BLaER1 treated with 17β-estradiol and CSF1 and Interleukin-3, amounts not matched to agents 10 nM and 100 nM (cell line): ENCODE measurements at regions not wholly inside any gene's neighbourhood (a gene's known extent, or its start where the extent isn't known, plus 50 kb on each side); places are given as distances from the start of the nearest gene placed in this dataset.

Source experiments
- H3K27ac ChIP-seq, 11 experiments: shearing (Covaris generic); formaldehyde crosslinking; 2 replicates each; pipeline ENCODE4 v1.8.1; 2022
- H3K27me3 ChIP-seq, 11 experiments: shearing (Covaris generic); formaldehyde crosslinking; 2 replicates each; pipeline ENCODE4 v1.8.1; 2022
- H3K36me3 ChIP-seq, 11 experiments: shearing (Covaris generic); formaldehyde crosslinking; 2 replicates each; pipeline ENCODE4 v1.8.1; 2022
- H3K4me1 ChIP-seq, 10 experiments: shearing (Covaris generic); formaldehyde crosslinking; 2 replicates each; pipeline ENCODE4 v1.8.1; 2022
- H3K4me2 ChIP-seq, 11 experiments: shearing (Covaris generic); formaldehyde crosslinking; 2 replicates each; pipeline ENCODE4 v1.8.1; 2022
- H3K4me3 ChIP-seq, 10 experiments: shearing (Covaris generic); formaldehyde crosslinking; 2 replicates each; pipeline ENCODE4 v1.8.1; 2022
- H3K9ac ChIP-seq, 11 experiments: shearing (Covaris generic); formaldehyde crosslinking; 2 replicates each; pipeline ENCODE4 v1.8.1; 2022
- H3K9me3 ChIP-seq, 11 experiments: shearing (Covaris generic); formaldehyde crosslinking; replicated peaks in 1 of 11; 2 replicates each; pipeline ENCODE4 v1.8.1; 2022
- H4K20me1 ChIP-seq, 11 experiments: shearing (Covaris generic); formaldehyde crosslinking; 2 replicates each; pipeline ENCODE4 v1.8.1; 2022
- Cebpa-rat ChIP-seq, 11 experiments: shearing (Covaris generic); IDR thresholded peaks; 2 replicates each; pipeline ENCODE4 v1.8.1; 2022

DNA sequence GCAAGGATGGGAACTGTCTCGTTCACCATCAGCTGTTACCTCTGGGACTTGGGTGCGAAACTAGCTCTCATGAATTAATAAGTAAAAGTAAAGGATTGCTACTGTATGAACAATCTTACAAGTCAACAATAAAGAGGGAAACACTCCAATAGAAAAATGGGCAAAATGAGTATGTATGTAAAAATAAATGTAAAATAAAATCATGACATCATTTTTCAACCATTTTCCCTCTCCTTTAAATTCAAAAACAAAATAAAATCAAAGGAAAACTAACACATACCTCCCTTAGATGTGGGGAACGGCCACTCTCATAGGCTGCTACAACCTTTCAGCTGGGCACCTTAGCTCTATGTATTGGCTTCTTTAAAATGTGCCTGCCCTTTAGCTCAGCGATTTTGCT is 389.7 kb upstream of the ARID1B start:
- no peaks in the 10 kb centered on the region for H3K36me3 ChIP-seq
- H3K9me3 ChIP-seq, result peaks cover 0 to 7% (median 0%) of the 10 kb centered on the region in 11 experiments; a peak in 1 of 22 replicates
- H3K4me3 ChIP-seq, result no peak overlapping the region
- H4K20me1 ChIP-seq, result no peaks in the 10 kb centered on the region
- peaks cover 0 to 6% (median 0%) of the 10 kb centered on the region in 10 experiments; a peak in 1 of 20 replicates for H3K4me1 ChIP-seq
- TF ChIP-seq Cebpa-rat (IDR thresholded peaks at IDR 0.05), result no peak
- no peak overlapping the region for H3K4me2 ChIP-seq
- H3K9ac ChIP-seq, result no peak overlapping the region
- H3K27ac ChIP-seq, result no peak overlapping the region
- H3K27me3 ChIP-seq, result no peaks in the 10 kb centered on the region

DNA sequence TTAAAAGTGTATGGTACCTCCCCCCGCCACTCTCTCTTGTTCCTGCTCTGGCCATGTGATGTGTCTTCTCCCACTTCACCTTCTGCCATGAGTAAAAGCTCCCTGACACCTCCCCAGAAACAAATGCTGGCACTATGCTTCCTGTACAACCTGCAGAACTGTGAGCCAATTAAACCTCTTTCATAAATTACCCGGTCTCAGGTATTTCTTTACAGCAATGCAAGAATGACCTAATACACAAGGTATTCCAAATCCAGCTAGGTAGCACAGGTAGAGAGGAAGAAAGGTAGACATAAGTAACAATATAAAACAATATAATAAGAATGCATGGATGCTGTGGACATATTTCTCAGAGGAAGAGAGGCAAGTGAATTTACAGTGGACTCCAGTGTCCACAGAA is 394.1 kb upstream of the ARID1B start:
- TF ChIP-seq Cebpa-rat (IDR thresholded peaks at IDR 0.05), result no peak
- no peak overlapping the region for H3K9ac ChIP-seq
- H3K36me3 ChIP-seq, result no peaks in the 10 kb centered on the region
- H4K20me1 ChIP-seq, result no peaks in the 10 kb centered on the region
- no peaks in the 10 kb centered on the region for H3K4me1 ChIP-seq
- H3K4me3 ChIP-seq, result no peak overlapping the region
- H3K9me3 ChIP-seq, result peaks cover 0 to 7% (median 0%) of the 10 kb centered on the region in 11 experiments; a peak in 1 of 22 replicates
- no peak overlapping the region for H3K27ac ChIP-seq
- H3K27me3 ChIP-seq, result no peaks in the 10 kb centered on the region
- H3K4me2 ChIP-seq, result no peak overlapping the region

- no peak for TF ChIP-seq Cebpa-rat (IDR thresholded peaks at IDR 0.05)
- Histone ChIP-seq H3K4me2 (no peak overlapping the region), H3K27me3 (no peaks in the 10 kb centered on the region)
Observed at GRCh38 chr6:156379392-156380289, 397.5 kb upstream of the ARID1B start.

DNA sequence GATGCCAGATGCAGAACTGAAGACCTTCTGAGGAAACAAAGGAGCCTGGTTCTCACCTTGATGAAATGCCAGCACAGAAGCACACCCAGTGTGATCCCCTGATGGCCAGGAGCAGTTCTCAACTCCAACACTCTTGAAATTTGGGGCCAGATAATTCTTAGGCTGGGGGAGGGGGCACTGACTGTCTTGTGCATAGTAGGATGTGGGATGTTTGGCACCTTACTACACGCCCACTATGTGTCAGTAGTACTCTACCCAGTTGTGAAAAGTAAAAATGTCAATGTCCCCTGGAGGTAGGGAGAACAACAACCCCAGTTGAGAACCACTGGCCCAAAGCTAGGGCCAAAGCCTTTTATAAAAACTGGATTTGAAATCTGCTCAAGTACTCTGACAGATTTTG is 398.3 kb upstream of the ARID1B start:
- no peak overlapping the region for H3K4me2 ChIP-seq
- H4K20me1 ChIP-seq, result no peaks in the 10 kb centered on the region
- TF ChIP-seq Cebpa-rat (IDR thresholded peaks at IDR 0.05), result no peak
- no peak overlapping the region for H3K9ac ChIP-seq
- no peaks in the 10 kb centered on the region for H3K27me3 ChIP-seq
- no peaks in the 10 kb centered on the region for H3K4me1 ChIP-seq
- H3K9me3 ChIP-seq, result no peaks in the 10 kb centered on the region
- H3K27ac ChIP-seq, result no peak overlapping the region
- H3K4me3 ChIP-seq, result no peak overlapping the region
- no peaks in the 10 kb centered on the region for H3K36me3 ChIP-seq

More at GRCh38 chr6:156379392-156380289, 397.5 kb upstream of the ARID1B start:
- H3K27ac ChIP-seq, result no peak overlapping the region
- H4K20me1 ChIP-seq, result no peaks in the 10 kb centered on the region
- no peaks in the 10 kb centered on the region for H3K4me1 ChIP-seq
- H3K4me3 ChIP-seq, result no peak overlapping the region
- H3K36me3 ChIP-seq, result no peaks in the 10 kb centered on the region
- H3K9ac ChIP-seq, result no peak overlapping the region
- H3K9me3 ChIP-seq, result no peaks in the 10 kb centered on the region

- H3K9me3 ChIP-seq, result no peaks in the 10 kb centered on the region
- no peak overlapping the region for H3K4me2 ChIP-seq
- no peak overlapping the region for H3K9ac ChIP-seq
- no peak overlapping the region for H3K4me3 ChIP-seq
- H3K27ac ChIP-seq, result no peak overlapping the region
- H3K4me1 ChIP-seq, result no peaks in the 10 kb centered on the region
- no peaks in the 10 kb centered on the region for H3K36me3 ChIP-seq
- no peaks in the 10 kb centered on the region for H3K27me3 ChIP-seq
- no peak for TF ChIP-seq Cebpa-rat (IDR thresholded peaks at IDR 0.05)
- H4K20me1 ChIP-seq, result no peaks in the 10 kb centered on the region
Observed at GRCh38 chr6:156376091-156376490, 401.1 kb upstream of the ARID1B start.

DNA sequence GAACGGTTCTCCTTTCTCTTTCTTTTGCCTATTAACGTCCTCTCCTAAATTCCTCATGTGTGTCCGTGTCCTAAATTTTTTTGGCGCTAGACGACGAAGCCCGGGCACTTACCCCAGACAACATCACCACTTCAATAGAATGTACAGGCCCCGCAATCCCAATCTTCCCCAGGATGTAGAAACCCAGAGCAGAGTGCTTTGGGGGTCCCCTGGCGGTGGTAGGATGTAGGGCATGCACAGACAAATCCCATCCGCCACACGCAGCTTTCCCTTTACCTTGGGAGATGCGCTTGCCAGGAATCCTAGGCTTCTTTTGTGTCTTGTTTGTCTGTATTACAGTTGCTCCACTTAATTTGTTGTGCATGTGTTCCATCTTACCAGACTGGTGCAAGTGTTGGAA is 417.3 kb upstream of the ARID1B start:
- no peaks in the 10 kb centered on the region for H3K4me1 ChIP-seq
- no peak overlapping the region for H3K27ac ChIP-seq
- peaks cover 0 to 27% (median 15%) of the 10 kb centered on the region in 11 experiments; a peak in 15 of 22 replicates for H3K9me3 ChIP-seq
- no peak overlapping the region for H3K9ac ChIP-seq
- TF ChIP-seq Cebpa-rat (IDR thresholded peaks at IDR 0.05), result no peak
- H3K4me2 ChIP-seq, result no peak overlapping the region
- H3K27me3 ChIP-seq, result no peaks in the 10 kb centered on the region
- no peaks in the 10 kb centered on the region for H4K20me1 ChIP-seq
- H3K4me3 ChIP-seq, result no peak overlapping the region
- no peaks in the 10 kb centered on the region for H3K36me3 ChIP-seq

GRCh38 chr6:156352861-156353260 is 424.3 kb upstream of the ARID1B start:
- Histone ChIP-seq H3K4me1 (peaks cover 0 to 9% (median 2%) of the 10 kb centered on the region in 10 experiments; a peak in 7 of 20 replicates), H3K27me3 (no peaks in the 10 kb centered on the region), H3K4me3 (no peak overlapping the region), H3K9ac (no peak overlapping the region), H3K9me3 (peaks cover 0 to 13% (median 9%) of the 10 kb centered on the region in 11 experiments; a peak in 10 of 22 replicates), H4K20me1 (no peaks in the 10 kb centered on the region), H3K4me2 (no peak overlapping the region), H3K36me3 (no peaks in the 10 kb centered on the region), H3K27ac (no peak overlapping the region)
- no peak for TF ChIP-seq Cebpa-rat (IDR thresholded peaks at IDR 0.05)

GRCh38 chr6:156351346-156351966 is 425.7 kb upstream of the ARID1B start:
- Histone ChIP-seq H3K36me3 (no peaks in the 10 kb centered on the region), H3K9ac (no peak overlapping the region), H3K27ac (no peak overlapping the region), H4K20me1 (no peaks in the 10 kb centered on the region), H3K4me2 (no peak overlapping the region), H3K4me1 (peaks cover 0 to 18% (median 5%) of the 10 kb centered on the region in 10 experiments; a peak in 8 of 20 replicates), H3K27me3 (no peaks in the 10 kb centered on the region), H3K4me3 (no peak overlapping the region), H3K9me3 (peaks cover 0 to 10% (median 8%) of the 10 kb centered on the region in 11 experiments; a peak in 9 of 22 replicates)
- TF ChIP-seq Cebpa-rat (IDR thresholded peaks at IDR 0.05), result no peak

- no peaks in the 10 kb centered on the region for H3K9me3 ChIP-seq
- H3K27ac ChIP-seq, result no peak overlapping the region
- no peaks in the 10 kb centered on the region for H3K27me3 ChIP-seq
- H3K4me1 ChIP-seq, result peaks cover 0 to 18% (median 5%) of the 10 kb centered on the region in 10 experiments; a peak in 8 of 20 replicates
- no peak overlapping the region for H3K4me3 ChIP-seq
- no peak overlapping the region for H3K9ac ChIP-seq
- H3K4me2 ChIP-seq, result no peak overlapping the region
- H4K20me1 ChIP-seq, result no peaks in the 10 kb centered on the region
- H3K36me3 ChIP-seq, result no peaks in the 10 kb centered on the region
- no peak for TF ChIP-seq Cebpa-rat (IDR thresholded peaks at IDR 0.05)
Observed at GRCh38 chr6:156350337-156350736, 426.8 kb upstream of the ARID1B start.
